Gastroesophageal sphincter (tissue), 3 donors: ENCODE measurements at regions not wholly inside any gene's neighbourhood (a gene's known extent, or its start where the extent isn't known, plus 50 kb on each side); places are given as distances from the start of the nearest gene placed in this dataset.

Experiments
- CTCF ChIP-seq, 4 experiments: fragments of 200-600 bp in 2 of 4; fragments of 450-650 bp in 2 of 4; sonication (generic) in 1 of 4; IDR thresholded peaks; one replicate each; pipeline ENCODE4 v1.5.1; 2017 to 2019; ENCODE audit warnings: antibody characterized with exemption in 4 of 4, mild to moderate bottlenecking in 2 of 4, moderate library complexity in 2 of 4
- POLR2A ChIP-seq, 2 donors: fragments of 450-650 bp; IDR thresholded peaks; one replicate each; pipeline ENCODE4 v1.6.1; 2017; ENCODE audit warnings: antibody characterized with exemption in 2 of 2, mild to moderate bottlenecking in 2 of 2, moderate library complexity in 1 of 2

DNA sequence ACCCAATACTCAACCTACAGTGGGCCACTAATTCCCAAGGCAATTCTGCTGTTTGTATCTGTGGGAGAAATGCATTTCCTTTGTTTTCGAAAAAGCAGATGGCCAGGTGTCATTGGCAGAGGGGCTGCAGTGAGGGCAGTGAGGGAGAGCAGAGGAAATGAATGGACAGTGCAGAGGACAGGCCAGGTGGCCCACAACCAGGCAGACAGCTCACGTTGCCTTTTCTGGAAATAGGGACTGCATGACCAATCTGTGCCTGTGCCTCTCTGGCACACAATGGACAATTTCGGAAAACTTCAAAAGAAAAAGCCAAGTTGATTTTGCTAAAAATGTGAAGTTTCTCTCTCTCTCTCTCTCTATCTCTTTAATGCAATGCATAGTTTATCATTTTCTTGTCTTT lies 52.6 kb upstream of the ETS2 start:
- no peak for TF ChIP-seq CTCF (IDR thresholded peaks at IDR 0.05)
- no peak for TF ChIP-seq POLR2A (IDR thresholded peaks at IDR 0.05)
